ENCODE measurements at regions not wholly inside any gene's neighbourhood (a gene's known extent, or its start where the extent isn't known, plus 50 kb on each side); places are given as distances from the start of the nearest gene placed in this dataset.

DNA sequence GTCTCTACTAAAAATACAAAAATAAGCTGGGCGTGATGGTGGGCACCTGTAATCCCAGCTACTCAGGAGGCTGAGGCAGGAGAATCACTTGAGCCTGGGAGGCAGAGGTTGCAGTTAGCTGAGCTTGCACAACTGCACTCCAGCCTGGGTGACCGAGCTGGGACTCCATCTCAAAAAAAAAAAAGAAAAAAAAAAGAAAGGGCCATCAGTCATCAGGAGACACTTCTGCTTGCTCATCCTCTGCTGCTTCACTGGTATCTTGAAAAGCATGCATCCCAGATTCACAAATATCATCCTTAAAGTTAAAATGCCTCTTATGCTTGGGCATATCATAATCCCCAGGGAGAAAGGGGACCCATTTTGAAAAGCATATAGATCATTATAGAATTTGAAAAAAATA is 176.6 kb upstream of the NR2F2 start:
- in situ Hi-C loops (cut with MboI; ENCODE audit: low pct_unique_long_range_greater_than_20kb, low sequenced_read_pairs, unreplicated experiment) = no loop called here
- TF ChIP-seq, protein P1, sequence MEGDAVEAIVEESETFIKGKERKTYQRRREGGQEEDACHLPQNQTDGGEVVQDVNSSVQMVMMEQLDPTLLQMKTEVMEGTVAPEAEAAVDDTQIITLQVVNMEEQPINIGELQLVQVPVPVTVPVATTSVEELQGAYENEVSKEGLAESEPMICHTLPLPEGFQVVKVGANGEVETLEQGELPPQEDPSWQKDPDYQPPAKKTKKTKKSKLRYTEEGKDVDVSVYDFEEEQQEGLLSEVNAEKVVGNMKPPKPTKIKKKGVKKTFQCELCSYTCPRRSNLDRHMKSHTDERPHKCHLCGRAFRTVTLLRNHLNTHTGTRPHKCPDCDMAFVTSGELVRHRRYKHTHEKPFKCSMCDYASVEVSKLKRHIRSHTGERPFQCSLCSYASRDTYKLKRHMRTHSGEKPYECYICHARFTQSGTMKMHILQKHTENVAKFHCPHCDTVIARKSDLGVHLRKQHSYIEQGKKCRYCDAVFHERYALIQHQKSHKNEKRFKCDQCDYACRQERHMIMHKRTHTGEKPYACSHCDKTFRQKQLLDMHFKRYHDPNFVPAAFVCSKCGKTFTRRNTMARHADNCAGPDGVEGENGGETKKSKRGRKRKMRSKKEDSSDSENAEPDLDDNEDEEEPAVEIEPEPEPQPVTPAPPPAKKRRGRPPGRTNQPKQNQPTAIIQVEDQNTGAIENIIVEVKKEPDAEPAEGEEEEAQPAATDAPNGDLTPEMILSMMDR (IDR thresholded peaks at IDR 0.05; ENCODE audit: extremely low read depth, insufficient read depth, missing control alignments) = no peak
- no peak for DNase-seq (ENCODE audit: low spot score)

GRCh38 chr15:96158938-96159337 is 171.6 kb upstream of the NR2F2 start:
- in situ Hi-C loops (cut with MboI; ENCODE audit: low pct_unique_long_range_greater_than_20kb, low sequenced_read_pairs, unreplicated experiment) = no loop called here
- TF ChIP-seq, protein P1 (IDR thresholded peaks at IDR 0.05; ENCODE audit: extremely low read depth, insufficient read depth, missing control alignments) = no peak
- no peak for DNase-seq (ENCODE audit: low spot score)

GRCh38 chr15:96160269-96160668 is 170.2 kb upstream of the NR2F2 start:
- in situ Hi-C loops (cut with MboI; ENCODE audit: low pct_unique_long_range_greater_than_20kb, low sequenced_read_pairs, unreplicated experiment) = no loop called here
- TF ChIP-seq, protein P1 (IDR thresholded peaks at IDR 0.05; ENCODE audit: extremely low read depth, insufficient read depth, missing control alignments) = no peak
- DNase-seq (ENCODE audit: low spot score) = no peak

DNA sequence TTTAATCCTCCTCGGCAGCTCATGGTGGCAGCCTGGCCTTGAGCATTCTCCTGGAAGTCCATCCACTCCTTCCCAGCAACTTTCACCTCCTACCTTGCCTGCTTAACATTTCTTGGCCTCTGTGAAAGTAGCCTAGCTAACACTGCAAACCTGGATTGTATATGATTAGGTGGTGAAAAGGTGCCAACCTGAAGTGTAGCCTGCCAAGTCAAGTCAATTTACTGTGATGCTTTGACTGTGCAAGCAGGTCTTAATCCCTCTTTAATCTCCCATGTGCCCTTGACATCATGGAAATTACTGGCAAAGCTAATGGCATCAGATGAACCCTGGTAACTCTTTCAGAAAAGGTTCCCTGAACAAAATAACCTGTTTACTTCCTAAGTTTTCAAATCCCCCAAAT is 169.7 kb upstream of the NR2F2 start:
- TF ChIP-seq, protein P1 (IDR thresholded peaks at IDR 0.05; ENCODE audit: extremely low read depth, insufficient read depth, missing control alignments) = no peak
- in situ Hi-C loops (cut with MboI; ENCODE audit: low pct_unique_long_range_greater_than_20kb, low sequenced_read_pairs, unreplicated experiment) = no loop called here
- DNase-seq (ENCODE audit: low spot score) = no peak

GRCh38 chr15:96162322-96162721 is 168.2 kb upstream of the NR2F2 start:
- TF ChIP-seq, protein P1 (IDR thresholded peaks at IDR 0.05; ENCODE audit: extremely low read depth, insufficient read depth, missing control alignments) = no peak
- DNase-seq (ENCODE audit: low spot score) = no peak
- in situ Hi-C loops (cut with MboI; ENCODE audit: low pct_unique_long_range_greater_than_20kb, low sequenced_read_pairs, unreplicated experiment) = no loop called here

DNA sequence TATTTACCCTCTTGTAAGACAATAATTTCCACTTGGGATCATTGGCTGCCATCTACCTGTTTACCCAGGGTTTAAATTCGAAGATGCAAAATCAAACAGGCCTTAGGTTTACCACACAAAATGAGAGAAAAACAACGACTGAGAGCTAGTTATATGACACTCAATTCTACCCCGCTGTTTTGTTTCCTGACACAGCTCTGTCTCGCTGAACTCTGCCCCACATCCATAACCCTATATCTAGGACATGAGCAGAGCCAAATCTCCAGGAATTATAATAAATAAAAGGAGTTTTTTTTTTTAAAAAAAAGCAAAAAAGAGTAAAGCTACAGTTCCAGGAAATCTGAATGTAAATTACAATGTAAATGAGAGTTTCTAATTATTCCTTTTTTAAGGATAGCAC is 165.4 kb upstream of the NR2F2 start:
- TF ChIP-seq, protein P1 (IDR thresholded peaks at IDR 0.05; ENCODE audit: extremely low read depth, insufficient read depth, missing control alignments) = no peak
- in situ Hi-C loops (cut with MboI; ENCODE audit: low pct_unique_long_range_greater_than_20kb, low sequenced_read_pairs, unreplicated experiment) = no loop called here
- no peak for DNase-seq (ENCODE audit: low spot score)

- TF ChIP-seq, protein P1 (IDR thresholded peaks at IDR 0.05; ENCODE audit: extremely low read depth, insufficient read depth, missing control alignments) = no peak
- no peak for DNase-seq (ENCODE audit: low spot score)
- in situ Hi-C loops (cut with MboI; ENCODE audit: low pct_unique_long_range_greater_than_20kb, low sequenced_read_pairs, unreplicated experiment) = no loop called here
These were observed 164.7 kb upstream of the NR2F2 start for GRCh38 chr15:96165775-96166174.
